Activated T-helper 9 cell treated with anti-CD3 and anti-CD28 coated beads, Interleukin-2, amount 50 U/mL, for 16 hours (primary cell): ENCODE measurements at regions not wholly inside any gene's neighbourhood (a gene's known extent, or its start where the extent isn't known, plus 50 kb on each side); places are given as distances from the start of the nearest gene placed in this dataset.
"Not testable (repeated sequence)": the region's sequence is repeated elsewhere in the genome, so short reads cannot be mapped to it uniquely, and the experiment has no call there.

Experiments
- DNase-seq: peaks from one replicate; pipeline ENCODE4 v3.0.0-alpha.2; 2020; ENCODE audit warnings: low read depth

DNA sequence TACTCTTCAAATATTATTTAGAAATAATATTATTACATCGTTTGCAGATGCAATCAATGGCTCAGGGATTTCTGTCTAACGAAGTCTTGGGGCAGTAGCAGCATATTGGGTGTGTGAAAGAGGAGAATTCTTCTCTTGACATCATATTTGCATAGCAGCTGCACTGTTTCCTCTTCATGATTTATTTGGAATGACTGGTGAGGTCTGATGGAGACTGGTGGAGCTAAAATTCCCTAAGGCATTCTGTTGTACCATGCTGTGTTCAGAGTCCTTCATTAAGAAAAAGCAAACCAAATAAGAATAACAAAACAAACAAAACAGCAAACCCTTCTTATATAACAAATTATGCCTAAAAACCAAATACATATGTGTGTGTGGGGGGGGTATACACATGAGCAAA is 177.6 kb downstream of the DIRAS2 start:
- DNase-seq, result no peak

DNA sequence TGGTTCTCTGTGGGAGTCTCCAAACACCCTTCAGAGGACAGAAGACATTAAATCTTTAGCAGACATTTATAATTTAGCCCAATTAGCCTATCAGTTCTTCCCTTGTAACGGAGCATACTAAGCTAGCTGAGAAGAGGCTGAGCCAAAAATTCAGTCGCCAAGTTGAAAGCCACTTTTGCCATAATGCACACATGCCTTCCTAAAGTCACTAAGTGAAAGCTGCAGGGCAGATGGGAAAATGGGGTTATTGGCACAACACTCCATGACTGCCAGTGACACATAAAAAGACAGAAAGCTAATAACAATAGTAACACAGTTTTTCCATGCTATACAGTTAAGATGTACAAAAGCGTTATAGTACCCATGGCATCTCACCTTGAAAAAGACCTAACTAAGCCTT is 176.2 kb downstream of the DIRAS2 start:
- no peak for DNase-seq

DNA sequence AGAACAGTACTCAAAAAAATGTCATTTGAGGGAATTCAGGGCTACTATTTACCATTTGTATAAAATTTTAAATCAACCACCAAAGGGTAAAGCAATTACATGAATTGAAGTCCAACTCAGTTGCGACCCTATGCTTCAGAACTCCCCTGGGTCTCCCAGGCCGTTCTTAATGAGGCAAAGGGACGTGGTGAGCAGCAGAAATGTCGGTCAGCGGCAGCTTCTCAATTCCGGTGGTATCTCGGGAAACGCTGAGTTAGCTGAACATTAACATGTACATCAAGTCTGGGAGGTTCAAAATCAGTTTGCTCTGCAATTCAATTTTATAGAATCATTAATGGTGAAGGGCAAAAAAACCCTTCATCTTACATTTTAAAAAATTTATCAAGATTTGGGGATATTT is 173.2 kb downstream of the DIRAS2 start:
- DNase-seq, result no peak

DNA sequence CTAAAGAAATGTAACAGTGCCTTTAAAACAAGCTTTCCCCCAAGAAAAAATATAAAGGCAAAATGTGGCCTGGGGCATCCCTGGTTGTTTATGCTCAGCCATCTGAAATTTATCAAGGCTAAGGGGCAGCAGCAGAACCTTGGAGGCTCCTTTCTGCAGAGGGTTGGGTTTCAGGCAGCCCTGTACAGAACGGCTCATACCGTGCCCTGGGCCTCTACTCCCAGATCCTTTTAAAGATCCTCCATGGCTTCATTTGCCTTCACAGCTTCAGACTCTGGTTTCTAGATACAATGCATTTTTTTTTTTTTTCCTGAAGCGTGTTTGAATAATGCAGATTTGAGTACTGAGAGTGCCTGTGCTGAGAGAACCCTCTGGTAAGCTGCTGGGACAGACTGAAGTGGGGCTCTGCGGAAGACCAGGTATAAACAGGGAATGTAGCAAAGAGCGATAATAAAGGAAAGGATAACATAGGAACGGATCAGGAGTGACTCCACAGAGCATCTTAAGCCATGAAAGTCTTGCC is 172.7 kb downstream of the DIRAS2 start:
- no peak for DNase-seq

DNA sequence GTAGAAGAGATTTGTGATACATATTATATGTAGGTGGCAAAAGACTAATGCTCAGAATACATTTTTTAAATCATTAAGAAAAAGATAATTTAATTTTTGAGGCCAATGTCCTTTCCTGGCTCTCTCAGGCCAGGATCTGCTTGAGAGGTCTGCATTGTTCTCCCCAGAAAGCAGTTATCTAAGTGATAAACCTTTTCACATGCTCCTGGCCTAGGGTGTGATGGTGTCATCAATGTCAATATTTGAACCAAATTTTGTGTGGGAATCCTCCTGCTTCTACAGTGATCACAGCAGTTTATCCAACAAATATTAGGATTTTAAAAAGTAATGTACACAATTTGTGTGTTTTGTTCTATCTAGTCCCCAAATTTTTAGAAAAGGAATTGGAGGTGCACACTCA is 166.6 kb downstream of the DIRAS2 start:
- DNase-seq, result no peak

DNA sequence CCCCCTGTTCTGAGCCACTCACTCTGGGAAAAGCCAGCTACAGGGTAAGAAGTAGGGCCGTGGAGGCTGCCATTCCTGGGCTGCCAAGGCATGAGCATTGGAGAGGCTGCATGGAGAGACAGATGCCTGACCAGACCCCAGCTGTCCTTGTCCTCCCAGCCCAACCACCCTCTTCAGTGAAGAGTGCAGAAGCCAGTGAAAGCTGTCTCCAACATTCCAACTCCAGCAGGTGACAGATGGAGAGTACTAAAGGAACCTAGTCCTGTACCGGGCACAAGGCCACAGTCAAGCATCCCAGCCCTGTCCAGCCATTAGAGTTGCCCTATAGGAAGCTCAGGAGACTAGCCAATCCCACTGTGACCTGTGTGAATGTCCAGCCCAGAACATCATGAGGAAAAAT is 165.1 kb downstream of the DIRAS2 start:
- no peak for DNase-seq

DNA sequence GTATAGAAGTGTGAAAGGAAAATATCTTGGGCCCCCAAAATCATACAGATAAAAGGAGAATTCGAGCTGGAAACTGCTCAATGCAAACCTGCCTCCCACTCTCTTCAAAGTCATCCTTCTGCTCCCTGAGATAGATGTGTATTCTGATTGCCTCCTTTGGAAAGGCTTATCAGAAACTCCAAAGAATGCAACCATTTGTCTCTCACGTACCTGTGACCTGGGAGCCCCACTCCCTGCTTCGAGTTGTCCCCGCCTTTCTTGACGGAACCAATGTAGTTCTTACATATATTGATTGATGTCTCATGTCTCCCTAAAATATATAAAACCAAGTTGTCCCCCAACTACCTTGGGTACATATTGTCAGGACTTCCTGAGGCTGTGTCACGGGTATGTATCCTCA is 163.8 kb downstream of the DIRAS2 start:
- DNase-seq, result no peak

DNA sequence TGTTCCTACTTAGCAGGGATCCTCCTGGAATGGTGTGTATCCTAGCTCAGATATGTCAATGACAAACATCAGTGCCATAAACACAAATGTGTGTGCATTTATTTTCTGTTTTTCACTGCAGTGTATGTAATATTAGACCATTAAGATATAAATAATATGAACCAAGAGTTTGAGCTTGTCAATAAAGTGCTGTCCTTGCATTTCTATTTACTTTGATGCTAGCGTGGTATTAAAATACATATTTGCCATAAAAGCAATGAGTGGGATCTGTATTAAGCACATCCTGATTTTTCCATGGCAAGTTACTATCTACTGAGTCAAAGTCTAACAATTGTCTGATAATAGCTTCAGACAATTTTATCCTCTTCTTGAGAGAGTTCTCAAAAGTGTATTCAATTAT is 157.6 kb downstream of the DIRAS2 start:
- no peak for DNase-seq

DNA sequence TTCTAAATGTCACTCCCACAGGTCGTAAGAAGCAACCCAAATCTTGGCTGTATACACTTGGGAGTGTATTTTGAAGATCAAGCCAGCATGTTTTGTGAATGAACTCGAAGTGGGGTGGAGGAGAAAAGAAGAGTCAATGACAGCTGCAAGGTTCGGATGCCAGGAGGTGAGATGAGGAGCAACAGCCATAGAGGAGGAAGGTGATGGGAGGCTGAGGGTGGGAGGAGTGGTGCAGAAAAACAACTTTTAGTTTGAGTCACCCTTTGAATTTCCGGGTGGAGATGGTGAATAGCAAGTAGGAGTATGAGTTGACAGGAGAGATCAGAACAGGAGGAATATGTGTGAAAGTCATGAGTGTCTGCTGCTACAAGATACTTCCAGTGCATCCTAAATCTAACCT is 153.6 kb downstream of the DIRAS2 start:
- no peak for DNase-seq

DNA sequence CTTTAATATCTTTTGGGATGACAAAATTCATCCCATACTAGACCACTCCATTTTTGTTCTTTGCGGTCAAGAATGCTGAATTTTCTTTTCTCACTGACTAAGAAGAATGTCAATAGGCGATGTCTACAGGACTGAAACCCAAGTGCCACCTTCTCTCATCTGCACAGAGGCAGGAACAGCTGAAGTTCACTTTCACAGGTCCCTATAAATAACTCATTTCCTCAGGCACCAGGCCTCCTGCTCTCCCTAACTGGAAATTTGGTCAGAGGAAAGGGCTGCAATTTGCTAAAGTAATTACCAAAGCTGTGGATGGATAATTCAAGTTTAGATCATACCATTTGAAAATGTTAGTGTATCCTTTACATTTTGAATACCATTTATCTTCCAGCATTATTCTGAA is 142.9 kb downstream of the DIRAS2 start:
- DNase-seq, result no peak

DNA sequence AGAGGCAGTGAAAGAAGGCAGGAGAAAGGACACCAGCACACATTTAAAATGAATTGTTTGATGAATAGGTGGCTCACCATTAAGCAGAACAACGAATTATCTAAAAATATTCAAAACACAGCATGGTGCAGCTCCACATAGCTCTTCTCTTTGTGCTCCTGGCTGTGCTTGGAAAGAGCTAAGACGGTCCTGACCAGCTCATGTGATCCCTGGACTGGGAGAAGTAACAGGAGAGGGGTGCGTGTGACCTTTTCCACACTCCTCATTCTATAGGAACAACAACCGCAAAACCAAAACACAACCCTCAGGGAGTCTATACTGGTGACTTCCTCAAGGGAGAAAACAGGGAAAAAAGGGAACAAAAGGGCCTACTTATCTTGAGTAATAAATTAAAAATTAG is 140.5 kb downstream of the DIRAS2 start:
- no peak for DNase-seq

DNA sequence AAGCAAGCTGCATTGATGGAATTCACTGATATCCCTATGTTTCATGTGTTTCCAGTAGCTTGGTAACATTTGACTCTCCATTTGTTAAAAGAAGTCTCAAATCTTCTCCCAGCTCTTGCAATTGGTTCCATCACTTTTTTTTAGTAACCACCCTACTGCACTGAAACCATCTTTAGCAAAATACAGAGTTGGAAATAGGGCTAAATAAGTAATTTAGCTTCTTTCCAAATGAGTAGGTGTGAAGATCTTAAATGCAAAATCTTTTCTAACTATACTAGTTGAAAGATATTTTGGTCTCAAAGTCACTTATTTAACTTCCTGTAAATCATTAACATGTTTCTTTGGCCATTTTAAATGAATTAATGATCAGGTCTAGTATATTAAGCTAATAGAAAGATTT is 138.1 kb downstream of the DIRAS2 start:
- no peak for DNase-seq

DNA sequence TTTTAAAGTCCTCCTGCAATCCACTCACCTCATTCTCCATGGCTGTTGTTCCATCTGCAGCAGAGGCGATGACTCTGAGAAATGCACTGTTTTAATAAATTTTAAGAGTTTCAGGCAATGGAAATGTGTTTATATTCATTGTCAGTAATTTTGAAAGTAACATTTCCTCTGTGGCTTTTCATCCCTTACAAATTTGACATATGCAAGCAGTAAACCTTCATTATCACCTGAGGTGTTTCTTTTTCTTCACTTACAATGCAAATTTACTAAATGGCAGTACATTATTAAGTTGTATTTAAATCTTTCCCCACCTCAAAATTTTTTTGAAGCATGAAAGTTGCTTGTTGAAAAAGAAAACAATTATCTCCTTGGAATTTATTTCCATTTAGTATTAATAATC is 136.9 kb downstream of the DIRAS2 start:
- DNase-seq, result no peak

DNA sequence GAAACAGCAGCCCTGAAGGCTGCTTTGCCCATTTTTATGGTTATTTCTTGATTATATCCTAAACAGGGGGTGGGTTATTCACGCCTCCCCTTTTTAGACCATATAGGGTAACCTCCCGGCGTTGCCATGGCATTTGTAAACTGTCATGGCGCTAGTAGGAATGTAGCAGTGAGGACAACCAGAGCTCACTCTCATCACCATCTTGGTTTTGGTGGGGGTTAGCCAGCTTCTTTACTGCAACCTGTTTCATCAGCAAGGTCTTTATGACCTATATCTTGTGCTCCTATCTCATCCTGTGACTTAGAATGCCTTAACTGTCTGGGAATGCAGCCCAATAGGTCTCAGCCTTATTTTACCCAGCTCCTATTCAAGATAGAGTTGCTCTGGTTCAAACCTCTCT is 136.2 kb downstream of the DIRAS2 start:
- DNase-seq, result not testable (repeated sequence)

DNA sequence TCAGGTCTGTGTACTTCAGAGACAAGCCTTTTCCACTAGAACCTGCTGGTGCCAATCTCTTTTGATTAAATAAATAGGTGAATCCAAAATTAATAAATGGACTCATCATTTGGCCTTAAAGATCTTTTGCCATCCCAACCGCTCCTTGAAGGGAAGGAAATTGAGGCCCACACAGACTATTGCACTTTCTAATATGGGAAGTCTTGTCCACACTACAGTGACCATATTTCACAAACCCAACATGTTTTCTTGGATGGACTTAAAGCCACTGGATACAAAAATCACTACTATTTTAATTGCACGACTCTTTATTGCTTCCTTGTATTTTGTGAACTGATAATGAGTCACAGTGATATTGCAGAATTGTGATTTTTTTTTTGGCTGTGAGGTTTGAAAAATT is 135.0 kb downstream of the DIRAS2 start:
- DNase-seq, result no peak

DNA sequence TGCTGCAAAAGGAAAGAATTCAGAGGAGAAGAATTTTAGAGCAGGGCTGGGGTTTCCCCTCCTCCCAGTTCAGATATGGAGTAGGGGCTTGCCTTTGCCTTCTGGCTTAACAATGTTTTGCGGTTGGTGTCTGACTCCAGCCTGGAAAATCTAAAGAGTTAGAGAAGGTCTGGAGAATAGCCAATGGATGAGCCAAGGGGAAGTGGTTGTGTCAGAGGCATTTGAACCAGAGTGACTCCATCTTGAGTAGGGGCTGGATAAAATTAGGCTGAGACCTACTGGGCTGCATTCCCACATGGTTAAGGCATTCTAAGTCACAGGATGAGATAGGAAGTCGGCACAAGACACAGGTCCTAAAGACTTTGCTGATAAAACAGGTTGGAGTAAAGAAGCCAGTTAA is 133.7 kb downstream of the DIRAS2 start:
- no peak for DNase-seq

DNA sequence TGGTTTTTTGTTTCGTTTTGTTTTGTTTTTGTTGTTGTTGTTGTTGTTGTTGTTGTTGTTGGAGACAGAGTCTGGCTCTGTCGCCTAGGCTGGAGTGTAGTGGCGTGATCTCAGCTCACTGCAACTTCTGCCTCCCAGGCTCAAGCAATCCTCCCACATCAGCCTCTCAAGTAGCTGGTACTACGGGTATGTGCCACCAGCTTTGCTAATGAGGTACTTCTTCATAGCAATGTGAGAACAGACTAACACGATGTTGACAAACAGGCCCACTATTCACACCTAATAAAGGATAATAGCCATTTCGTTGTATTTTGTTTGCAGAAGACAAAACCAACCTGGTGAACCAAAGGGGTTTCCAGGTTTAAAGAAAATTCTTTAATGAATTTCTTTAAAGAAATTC is 130.9 kb downstream of the DIRAS2 start:
- no peak for DNase-seq

DNA sequence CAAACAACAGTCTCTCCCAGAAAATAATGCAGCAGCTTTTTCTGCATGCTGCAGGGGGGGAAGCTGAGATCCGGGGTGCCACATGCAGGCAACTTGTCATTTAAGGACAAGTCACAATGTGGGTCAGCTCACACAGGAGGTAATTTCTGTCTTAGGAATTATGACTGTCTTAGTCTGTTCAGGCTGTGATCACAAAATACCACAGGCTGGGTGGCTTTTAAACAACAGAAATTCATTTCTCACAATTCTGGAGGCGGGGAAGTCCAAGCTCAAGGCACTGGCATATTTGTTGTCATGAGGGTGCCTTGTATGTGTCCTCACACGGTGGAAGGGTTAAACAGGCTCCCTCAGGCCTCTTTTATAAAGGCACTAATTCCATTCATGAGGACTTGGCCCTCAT is 127.7 kb downstream of the DIRAS2 start:
- DNase-seq, result no peak

DNA sequence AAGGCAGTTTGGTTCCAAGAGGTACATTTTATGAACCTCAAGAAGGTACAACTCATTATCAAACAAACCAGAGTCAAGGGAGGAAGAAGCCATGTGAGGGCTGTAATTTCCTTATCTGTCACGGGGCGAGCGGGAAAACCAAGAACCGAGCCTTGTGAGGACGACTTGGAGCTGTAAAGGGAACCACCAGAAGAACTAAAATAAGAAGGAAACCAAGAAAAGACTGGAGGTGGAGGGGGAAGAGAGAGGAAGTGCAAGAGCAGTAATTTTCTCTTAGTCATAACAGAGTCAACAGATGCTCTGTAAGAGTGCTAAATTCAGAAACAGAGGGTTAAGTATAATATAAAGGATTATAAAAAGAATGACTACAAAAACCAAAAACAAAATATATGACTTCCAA is 127.1 kb downstream of the DIRAS2 start:
- DNase-seq, result no peak

DNA sequence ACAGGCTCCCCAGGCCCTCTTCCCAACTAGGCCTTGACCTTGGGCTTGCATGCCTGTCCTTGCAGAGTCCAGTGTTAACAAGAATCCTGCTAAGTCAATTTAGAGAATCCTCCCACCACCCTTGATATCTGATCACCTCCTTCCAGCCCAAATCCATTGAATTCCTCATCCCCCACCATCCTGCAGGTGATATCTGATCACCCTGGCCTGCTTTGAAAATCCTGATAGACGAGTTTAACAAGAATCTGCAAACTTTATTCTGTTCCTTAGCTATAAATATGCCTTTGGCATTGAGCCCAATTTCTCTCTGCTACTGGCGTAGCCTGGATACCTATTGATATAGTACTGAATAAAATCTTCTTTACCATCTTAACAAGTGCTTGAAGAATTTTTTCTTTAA is 125.5 kb downstream of the DIRAS2 start:
- no peak for DNase-seq

DNA sequence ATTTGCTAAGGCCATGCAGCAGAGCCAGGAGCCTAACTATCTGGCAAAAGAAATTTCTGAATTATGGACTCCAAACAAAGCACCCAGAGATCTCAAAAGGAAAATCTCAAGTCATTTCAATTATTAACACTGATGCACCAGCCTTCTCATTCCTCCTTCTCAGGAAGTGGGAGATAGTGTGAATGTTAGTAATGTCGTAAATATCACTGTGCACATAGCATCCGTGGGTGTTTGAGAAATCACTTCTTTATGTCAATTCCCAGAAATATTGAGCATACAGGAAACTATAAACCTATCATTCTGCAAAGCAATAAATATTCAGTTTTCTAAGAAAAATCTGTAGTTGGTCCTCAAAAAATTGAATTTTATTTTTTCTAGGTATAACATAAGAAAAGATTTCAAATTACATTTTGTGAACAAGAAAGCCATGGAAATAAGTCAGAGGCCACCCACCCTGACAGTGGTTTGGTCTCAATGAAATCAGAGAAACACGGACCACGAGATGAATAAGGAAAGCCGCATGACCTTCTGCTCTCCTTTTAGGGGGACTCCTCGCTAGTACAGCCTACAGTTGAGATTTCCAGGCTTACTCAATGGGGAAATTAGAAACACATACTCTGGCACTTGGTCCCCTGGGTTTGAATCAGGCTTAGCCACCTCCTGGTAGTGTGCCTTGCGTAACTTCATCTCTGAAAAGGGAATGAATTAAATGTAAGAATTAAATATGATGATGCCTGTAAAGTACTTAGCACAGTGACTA is 120.6 kb downstream of the DIRAS2 start:
- DNase-seq, result no peak

DNA sequence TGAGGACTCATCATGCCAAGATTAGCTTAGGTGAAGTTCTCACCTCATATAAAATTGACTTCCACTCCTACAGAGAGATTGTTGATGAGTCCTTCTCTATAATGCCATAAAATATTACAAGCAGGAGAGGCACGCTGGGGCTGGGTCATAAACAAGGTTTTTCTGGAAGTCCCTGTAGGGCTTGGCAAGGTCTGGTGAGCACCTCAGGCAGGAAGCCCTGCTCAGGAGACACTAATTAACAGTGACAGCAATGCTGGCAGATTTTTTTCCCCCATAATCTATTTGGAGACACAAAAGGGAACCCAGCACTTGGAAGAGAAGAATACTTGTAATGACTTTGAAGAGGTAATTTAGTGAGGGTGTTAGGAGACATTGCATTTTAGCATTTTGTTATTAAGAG is 118.7 kb downstream of the DIRAS2 start:
- DNase-seq, result no peak

DNA sequence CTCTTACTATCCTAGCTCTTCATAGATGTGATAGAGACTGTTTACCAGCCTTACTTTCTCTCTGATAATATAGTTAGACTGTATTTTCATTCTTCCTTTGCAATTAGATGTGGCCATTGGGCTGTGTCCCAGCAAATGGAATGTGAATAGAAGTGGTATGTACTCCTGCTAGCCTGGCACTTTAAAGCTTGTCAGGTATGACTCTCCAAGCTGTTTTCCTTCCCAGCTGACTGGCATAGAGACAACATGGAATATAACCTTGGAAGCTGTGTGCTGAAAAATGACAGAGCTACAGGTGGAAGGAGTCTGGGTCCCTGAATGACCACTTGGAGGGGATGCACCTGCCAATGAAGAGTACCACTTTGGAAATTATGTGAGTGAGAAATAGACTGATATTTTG is 116.2 kb downstream of the DIRAS2 start:
- no peak for DNase-seq

DNA sequence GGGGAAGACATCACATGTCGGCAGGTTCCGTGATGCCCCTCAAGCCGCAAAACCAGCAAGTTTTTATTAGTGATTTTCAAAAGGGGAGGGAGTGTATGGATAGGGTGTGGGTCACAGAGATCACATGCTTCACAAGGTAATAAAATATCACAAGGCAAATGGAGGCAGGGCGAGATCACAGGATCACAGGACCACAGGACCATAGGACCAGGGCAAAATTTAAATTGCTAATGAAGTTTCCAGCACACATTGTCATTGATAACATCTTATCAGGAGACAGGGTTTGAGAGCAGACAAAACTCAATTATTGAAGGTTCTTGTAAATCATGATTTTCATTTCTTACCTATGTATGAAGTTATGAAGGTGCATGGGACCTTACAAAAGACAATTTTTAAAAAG is 106.5 kb downstream of the DIRAS2 start:
- not testable (repeated sequence) for DNase-seq
